GM04504 (cell line): ENCODE measurements at regions not wholly inside any gene's neighbourhood (a gene's known extent, or its start where the extent isn't known, plus 50 kb on each side); places are given as distances from the start of the nearest gene placed in this dataset.

ENCODE experiments used
- DNase-seq: peaks from one replicate; pipeline ENCODE4 v3.0.0-alpha.2; 2012; ENCODE audit warnings: low read depth

GRCh38 chr1:157189096-157189495 lies 50.9 kb upstream of the ETV3 start:
- no peak for DNase-seq
